ENCODE measurements at regions not wholly inside any gene's neighbourhood (a gene's known extent, or its start where the extent isn't known, plus 50 kb on each side); places are given as distances from the start of the nearest gene placed in this dataset.

GRCh38 chr6:93139408-93140081, 279.8 kb downstream of the EPHA7 start:
- TF ChIP-seq CTCF (IDR thresholded peaks at IDR 0.05; ENCODE audit: poor library complexity) (no peak), EZH2 (IDR thresholded peaks at IDR 0.05; ENCODE audit: borderline replicate concordance) (no peak)

Data from hepatocyte (in vitro differentiated cells).